PC-3 (cell line): ENCODE measurements at regions not wholly inside any gene's neighbourhood (a gene's known extent, or its start where the extent isn't known, plus 50 kb on each side); places are given as distances from the start of the nearest gene placed in this dataset.

Experiments used
- EZH2 ChIP-seq: fragments of 300-600 bp; sonication (generic); IDR thresholded peaks from one replicate; pipeline ENCODE4 v1.6.1; 2017; ENCODE audit warnings: antibody characterized with exemption, mild to moderate bottlenecking, low read length; ENCODE audit not compliant: unreplicated experiment
- EZH2phosphoT487 ChIP-seq: fragments of 300-600 bp; sonication (generic); IDR thresholded peaks from 2 replicates; pipeline ENCODE4 v1.6.1; 2018; ENCODE audit warnings: mild to moderate bottlenecking, antibody characterized with exemption, low read length, borderline replicate concordance
- TF ChIP-seq, protein P1 (sequence below): fragments of 300-600 bp; sonication (generic); conservative IDR thresholded peaks from 2 replicates; pipeline ENCODE4 v1.5.1; 2017; ENCODE audit warnings: antibody characterized with exemption, low read depth, mild to moderate bottlenecking, low read length

DNA sequence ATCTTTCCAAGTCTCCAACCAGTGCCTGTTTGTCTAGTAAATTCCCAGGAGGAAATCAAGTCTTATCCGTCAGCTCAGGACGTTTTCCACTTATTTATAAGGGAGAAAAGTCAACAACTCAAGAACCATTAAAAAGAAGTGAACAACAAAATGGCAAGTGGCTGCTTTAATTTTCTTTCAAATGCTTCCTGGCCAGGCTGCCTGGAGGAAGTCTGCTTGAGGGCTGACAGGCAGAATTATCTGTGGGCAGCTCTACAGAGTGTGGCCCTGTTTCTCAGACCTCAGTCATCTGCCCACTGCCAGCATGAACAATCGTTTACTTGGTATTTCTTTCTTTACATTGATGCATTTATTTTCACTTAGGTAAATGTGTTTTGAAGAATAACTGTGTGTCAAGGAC is 281.9 kb upstream of the ISX start:
- TF ChIP-seq, protein P1, sequence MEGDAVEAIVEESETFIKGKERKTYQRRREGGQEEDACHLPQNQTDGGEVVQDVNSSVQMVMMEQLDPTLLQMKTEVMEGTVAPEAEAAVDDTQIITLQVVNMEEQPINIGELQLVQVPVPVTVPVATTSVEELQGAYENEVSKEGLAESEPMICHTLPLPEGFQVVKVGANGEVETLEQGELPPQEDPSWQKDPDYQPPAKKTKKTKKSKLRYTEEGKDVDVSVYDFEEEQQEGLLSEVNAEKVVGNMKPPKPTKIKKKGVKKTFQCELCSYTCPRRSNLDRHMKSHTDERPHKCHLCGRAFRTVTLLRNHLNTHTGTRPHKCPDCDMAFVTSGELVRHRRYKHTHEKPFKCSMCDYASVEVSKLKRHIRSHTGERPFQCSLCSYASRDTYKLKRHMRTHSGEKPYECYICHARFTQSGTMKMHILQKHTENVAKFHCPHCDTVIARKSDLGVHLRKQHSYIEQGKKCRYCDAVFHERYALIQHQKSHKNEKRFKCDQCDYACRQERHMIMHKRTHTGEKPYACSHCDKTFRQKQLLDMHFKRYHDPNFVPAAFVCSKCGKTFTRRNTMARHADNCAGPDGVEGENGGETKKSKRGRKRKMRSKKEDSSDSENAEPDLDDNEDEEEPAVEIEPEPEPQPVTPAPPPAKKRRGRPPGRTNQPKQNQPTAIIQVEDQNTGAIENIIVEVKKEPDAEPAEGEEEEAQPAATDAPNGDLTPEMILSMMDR: no peak
- TF ChIP-seq EZH2 (no peak), EZH2phosphoT487 (no peak)
